GM12878 (cell line): ENCODE measurements at regions not wholly inside any gene's neighbourhood (a gene's known extent, or its start where the extent isn't known, plus 50 kb on each side); places are given as distances from the start of the nearest gene placed in this dataset.

Source experiments
- ATAC-seq: fragments of 200-7000 bp; cut with Tn5 transposase; 3 replicates; pipeline ENCODE4 v1.9.1; 2020; ENCODE audit warnings: mild to moderate bottlenecking, moderate library complexity
- BruUV-seq: library from RNA; stranded (reverse); fragments of 400-500 nt; replicated peaks from 2 replicates; lab custom pipeline; 2021; lab: Mats Ljungman, UMichigan
- CTCF ChIA-PET: fragments of 300-600 bp; sonication (Branson Sonifier 250); formaldehyde crosslinking; extraction: SDS; loops from one replicate; lab custom pipeline; 2021; ENCODE audit warnings: inconsistent platforms; lab: Yijun Ruan, JAX
- POLR2A ChIA-PET: fragments of 350-600 bp; formaldehyde crosslinking; extraction: SDS; loops from one replicate; lab custom pipeline; 2021; ENCODE audit warnings: inconsistent platforms; lab: Charles Lee
- RAD21 ChIA-PET: fragments of 300-600 bp; sonication (Branson Sonifier 250); formaldehyde crosslinking; loops from one replicate; lab custom pipeline; 2023; ENCODE audit warnings: antibody characterized with exemption; ENCODE audit not compliant: unreplicated experiment; lab: Charles Lee
- SMC1A ChIA-PET: fragments of 300-600 bp; sonication (Branson Sonifier 250); formaldehyde crosslinking; loops from one replicate; lab custom pipeline; 2023; ENCODE audit not compliant: unreplicated experiment, uncharacterized antibody; lab: Charles Lee
- DNase-seq: peaks from one replicate; pipeline ENCODE4 v3.0.0-alpha.2; 2011; ENCODE audit warnings: low read depth, low spot score
- FAIRE-seq: peaks from 3 replicates; lab custom pipeline; 2011; peaks lifted over from hg19 to GRCh38; lab: Jason Lieb, UNC
- H2AFZ ChIP-seq: 2 replicates; pipeline ENCODE4 v1.6.0; 2011; ENCODE audit warnings: low read depth, low read length, control low read depth; ENCODE audit not compliant: control insufficient read depth
- H3K27ac ChIP-seq: 2 replicates; pipeline ENCODE4 v1.5.1; 2011; ENCODE audit warnings: control low read depth; ENCODE audit not compliant: control insufficient read depth, insufficient read depth
- H3K27me3 ChIP-seq, 2 experiments: replicated peaks in 1 of 2; 2 replicates each; pipeline versions ENCODE4 v1.6.0 to v1.6.1; 2011; ENCODE audit warnings: low read length in 1 of 2; ENCODE audit not compliant: control insufficient read depth in 2 of 2, insufficient read depth in 2 of 2
- H3K36me3 ChIP-seq, 2 experiments: 2 replicates each; pipeline ENCODE4 v1.5.1; 2011; ENCODE audit warnings: low read length in 1 of 2; ENCODE audit not compliant: control insufficient read depth in 2 of 2, insufficient read depth in 2 of 2
- H3K4me1 ChIP-seq: 2 replicates; pipeline ENCODE4 v1.6.1; 2011; ENCODE audit warnings: mild to moderate bottlenecking, low read length, moderate library complexity, mixed read lengths; ENCODE audit not compliant: control insufficient read depth, insufficient read depth
- H3K4me2 ChIP-seq: 2 replicates; pipeline ENCODE4 v1.6.0; 2011; ENCODE audit warnings: control low read depth; ENCODE audit not compliant: control insufficient read depth, insufficient read depth
- H3K4me3 ChIP-seq: fragments of 200-600 bp; sonication (generic); 2 replicates; pipeline ENCODE4 v1.5.1; 2016
- H3K79me2 ChIP-seq: 2 replicates; pipeline ENCODE4 v1.6.0; 2011; ENCODE audit warnings: low read length; ENCODE audit not compliant: control insufficient read depth, insufficient read depth
- H3K9ac ChIP-seq: 2 replicates; pipeline ENCODE4 v1.8.0; 2011; ENCODE audit warnings: low read length, control low read depth, mixed read lengths; ENCODE audit not compliant: control insufficient read depth, insufficient read depth
- H3K9me3 ChIP-seq: replicated peaks from 3 replicates; pipeline ENCODE4 v1.5.1; 2011; ENCODE audit warnings: mild to moderate bottlenecking, low read length; ENCODE audit not compliant: control insufficient read depth, insufficient read depth
- H4K20me1 ChIP-seq: 2 replicates; pipeline ENCODE4 v1.6.0; 2011; ENCODE audit not compliant: control insufficient read depth, insufficient read depth
- BMI1 ChIP-seq: fragments of 450-650 bp; IDR thresholded peaks from 2 replicates; pipeline ENCODE4 v1.6.1; 2016; ENCODE audit warnings: mild to moderate bottlenecking, moderate library complexity, borderline replicate concordance
- CHD4 ChIP-seq: fragments of 200-600 bp; sonication (generic); IDR thresholded peaks from 2 replicates; pipeline ENCODE4 v1.6.1; 2016; ENCODE audit warnings: mild to moderate bottlenecking
- CREB1 ChIP-seq: IDR thresholded peaks from 2 replicates; pipeline ENCODE4 v1.6.1; 2012; ENCODE audit warnings: low read depth, mild to moderate bottlenecking, inconsistent platforms
- FOXK2 ChIP-seq: fragments of 450-650 bp; IDR thresholded peaks from 2 replicates; pipeline ENCODE4 v1.6.1; 2017; ENCODE audit warnings: mild to moderate bottlenecking, moderate library complexity
- FOXM1 ChIP-seq: IDR thresholded peaks from 2 replicates; pipeline ENCODE4 v1.6.1; 2012; ENCODE audit warnings: low read depth, mild to moderate bottlenecking, inconsistent platforms, low read length, moderate library complexity
- MTA3 ChIP-seq: IDR thresholded peaks from 2 replicates; pipeline ENCODE4 v1.6.1; 2012; ENCODE audit warnings: low read length, inconsistent platforms, borderline replicate concordance
- NR2C1 ChIP-seq: fragments of 450-650 bp; IDR thresholded peaks from 2 replicates; pipeline ENCODE4 v1.6.1; 2017; ENCODE audit warnings: antibody characterized with exemption, mild to moderate bottlenecking, moderate library complexity
- RBBP5 ChIP-seq: fragments of 200-600 bp; sonication (generic); conservative IDR thresholded peaks from 2 replicates; pipeline ENCODE4 v1.6.1; 2016
- RUNX3 ChIP-seq: IDR thresholded peaks from 2 replicates; pipeline ENCODE4 v1.6.1; 2012; ENCODE audit warnings: low read length, inconsistent platforms
- SMC3 ChIP-seq: IDR thresholded peaks from 2 replicates; pipeline ENCODE4 v1.6.1; 2011; ENCODE audit warnings: low read length, improper control_type of control experiment, borderline replicate concordance
- SUZ12 ChIP-seq: fragments of 200-600 bp; sonication (generic); IDR thresholded peaks from one replicate; pipeline ENCODE4 v1.6.1; 2018; ENCODE audit warnings: antibody characterized with exemption, mild to moderate bottlenecking; ENCODE audit not compliant: unreplicated experiment
- whole genome bisulfite sequencing: methylation state at CpG from one replicate; pipeline ENCODE4 v1.1.6; 2016; ENCODE audit warnings: low lambda C conversion rate; ENCODE audit not compliant: insufficient replicate concordance, insufficient coverage; ENCODE audit errors: missing lambda C conversion rate; 5-methylcytosine and 5-hydroxymethylcytosine counted together
- in situ Hi-C: fragments of 300-500 bp; cut with MboI; formaldehyde crosslinking; loops from 9 replicates; pipeline ENCODE4 v1.14.3; 2018; ENCODE audit warnings: mixed read lengths
- intact Hi-C: fragments of 100-400 bp; cut with micrococcal nuclease; formaldehyde crosslinking; loops from one replicate; pipeline ENCODE4 v1.14.2; 2022; ENCODE audit not compliant: unreplicated experiment
- TF ChIP-seq, protein P1 (sequence below): fragments of 450-650 bp; conservative IDR thresholded peaks from 2 replicates; pipeline ENCODE4 v1.6.1; 2017; ENCODE audit warnings: mild to moderate bottlenecking, moderate library complexity
- TF ChIP-seq, protein P2 (sequence below): fragments of 450-650 bp; IDR thresholded peaks from 2 replicates; pipeline ENCODE4 v1.6.1; 2017; ENCODE audit warnings: mild to moderate bottlenecking, moderate library complexity

DNA sequence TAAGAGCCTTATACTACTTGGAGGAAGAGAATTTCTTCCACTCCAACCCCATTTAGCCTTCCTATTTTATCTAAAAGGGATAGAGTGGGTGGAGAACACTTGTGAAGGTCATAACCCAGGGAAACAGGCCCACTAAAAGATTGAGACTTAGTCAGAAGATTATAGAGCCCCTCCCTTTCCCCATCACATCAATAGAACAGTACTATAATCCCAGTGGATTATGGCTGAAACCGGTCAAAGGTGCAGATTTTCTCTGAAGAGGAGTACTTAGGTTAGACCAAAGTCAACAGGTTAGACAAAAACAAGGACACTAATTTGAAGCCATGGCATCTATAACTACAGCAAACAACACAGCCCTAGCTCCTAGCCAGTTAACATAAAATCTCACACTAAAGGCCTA lies 330.9 kb upstream of the NOX3 start:
- TF ChIP-seq FOXM1: no peak
- H4K20me1 ChIP-seq: no peaks in the 10 kb centered on the region
- DNase-seq (no peak), FAIRE-seq (no peak), ATAC-seq (no peak)
- no peak overlapping the region for H2AFZ ChIP-seq
- no peak overlapping the region for H3K27ac ChIP-seq
- in situ Hi-C loops (no loop called here), intact Hi-C loops (no loop called here)
- SMC1A ChIA-PET: no interaction called here
- H3K9me3 ChIP-seq: no peaks in the 10 kb centered on the region
- no peaks in the 10 kb centered on the region for H3K36me3 ChIP-seq
- no peaks in the 10 kb centered on the region for H3K27me3 ChIP-seq
- 39% methylated on average over 1 of the region's 1 CpG for whole genome bisulfite sequencing
- H3K4me2 ChIP-seq: no peak overlapping the region
- BruUV-seq: no TSS peak
- no peak overlapping the region for H3K9ac ChIP-seq
- RAD21 ChIA-PET: no interaction called here
- no peaks in the 10 kb centered on the region for H3K4me1 ChIP-seq
- CTCF ChIA-PET: no interaction called here
- POLR2A ChIA-PET: no interaction called here
- no peak overlapping the region for H3K4me3 ChIP-seq
- H3K79me2 ChIP-seq: no peaks in the 10 kb centered on the region

DNA sequence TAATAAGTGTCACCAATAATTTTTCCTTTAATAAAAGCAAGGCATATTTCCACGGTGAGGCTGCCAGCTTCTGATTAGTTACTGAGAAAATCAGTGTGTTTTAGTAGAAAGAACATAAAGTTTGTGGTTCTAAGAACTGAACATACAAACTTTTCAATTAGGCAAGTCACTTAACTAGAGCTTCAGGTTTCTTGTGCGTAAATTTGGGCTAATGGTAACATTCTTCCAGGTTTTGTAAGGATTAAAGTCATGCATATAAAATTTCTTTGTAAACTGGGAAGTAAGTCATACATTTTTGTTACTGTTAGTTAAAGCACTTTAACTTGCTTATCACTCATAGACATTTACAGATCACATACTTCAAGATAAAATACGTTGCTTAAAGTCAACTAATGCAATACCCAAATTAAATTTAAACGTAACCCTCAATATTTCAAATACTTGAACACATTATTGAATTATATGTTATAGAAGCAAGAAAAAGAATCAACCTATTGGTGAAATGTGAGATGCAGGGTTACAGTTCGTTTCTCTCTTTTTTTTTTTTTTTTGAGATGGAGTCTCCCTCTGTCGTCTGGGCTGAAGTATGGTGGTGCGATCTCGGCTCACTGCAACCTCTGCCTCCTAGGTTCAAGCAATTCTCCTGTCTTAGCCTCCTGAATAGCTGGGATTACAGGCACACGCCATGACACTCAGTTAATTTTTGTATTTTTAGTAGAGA lies 327.3 kb upstream of the NOX3 start:
- Histone ChIP-seq H3K79me2 (no peaks in the 10 kb centered on the region), H3K27ac (no peak overlapping the region), H3K36me3 (no peaks in the 10 kb centered on the region), H3K9ac (no peak overlapping the region), H3K9me3 (no peaks in the 10 kb centered on the region), H2AFZ (no peak overlapping the region), H3K27me3 (no peaks in the 10 kb centered on the region), H3K4me2 (no peak overlapping the region), H3K4me1 (no peaks in the 10 kb centered on the region), H4K20me1 (no peaks in the 10 kb centered on the region), H3K4me3 (no peak overlapping the region)
- SMC1A ChIA-PET: no interaction called here
- ATAC-seq (no peak), FAIRE-seq (no peak), DNase-seq (no peak)
- intact Hi-C loops: no loop called here
- WGBS: 40% methylated on average over 9 of the region's 9 CpGs
- CTCF ChIA-PET: no interaction called here
- RAD21 ChIA-PET: no interaction called here
- no TSS peak for BruUV-seq
- POLR2A ChIA-PET: no interaction called here
- TF ChIP-seq CHD4 (no peak), SUZ12 (no peak), RUNX3 (no peak), FOXK2 (no peak), CREB1 (no peak), BMI1 (no peak), RBBP5 (no peak), MTA3 (no peak), SMC3 (no peak), NR2C1 (no peak)
- TF ChIP-seq, protein P1, sequence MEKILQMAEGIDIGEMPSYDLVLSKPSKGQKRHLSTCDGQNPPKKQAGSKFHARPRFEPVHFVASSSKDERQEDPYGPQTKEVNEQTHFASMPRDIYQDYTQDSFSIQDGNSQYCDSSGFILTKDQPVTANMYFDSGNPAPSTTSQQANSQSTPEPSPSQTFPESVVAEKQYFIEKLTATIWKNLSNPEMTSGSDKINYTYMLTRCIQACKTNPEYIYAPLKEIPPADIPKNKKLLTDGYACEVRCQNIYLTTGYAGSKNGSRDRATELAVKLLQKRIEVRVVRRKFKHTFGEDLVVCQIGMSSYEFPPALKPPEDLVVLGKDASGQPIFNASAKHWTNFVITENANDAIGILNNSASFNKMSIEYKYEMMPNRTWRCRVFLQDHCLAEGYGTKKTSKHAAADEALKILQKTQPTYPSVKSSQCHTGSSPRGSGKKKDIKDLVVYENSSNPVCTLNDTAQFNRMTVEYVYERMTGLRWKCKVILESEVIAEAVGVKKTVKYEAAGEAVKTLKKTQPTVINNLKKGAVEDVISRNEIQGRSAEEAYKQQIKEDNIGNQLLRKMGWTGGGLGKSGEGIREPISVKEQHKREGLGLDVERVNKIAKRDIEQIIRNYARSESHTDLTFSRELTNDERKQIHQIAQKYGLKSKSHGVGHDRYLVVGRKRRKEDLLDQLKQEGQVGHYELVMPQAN: no peak
- TF ChIP-seq, protein P2, sequence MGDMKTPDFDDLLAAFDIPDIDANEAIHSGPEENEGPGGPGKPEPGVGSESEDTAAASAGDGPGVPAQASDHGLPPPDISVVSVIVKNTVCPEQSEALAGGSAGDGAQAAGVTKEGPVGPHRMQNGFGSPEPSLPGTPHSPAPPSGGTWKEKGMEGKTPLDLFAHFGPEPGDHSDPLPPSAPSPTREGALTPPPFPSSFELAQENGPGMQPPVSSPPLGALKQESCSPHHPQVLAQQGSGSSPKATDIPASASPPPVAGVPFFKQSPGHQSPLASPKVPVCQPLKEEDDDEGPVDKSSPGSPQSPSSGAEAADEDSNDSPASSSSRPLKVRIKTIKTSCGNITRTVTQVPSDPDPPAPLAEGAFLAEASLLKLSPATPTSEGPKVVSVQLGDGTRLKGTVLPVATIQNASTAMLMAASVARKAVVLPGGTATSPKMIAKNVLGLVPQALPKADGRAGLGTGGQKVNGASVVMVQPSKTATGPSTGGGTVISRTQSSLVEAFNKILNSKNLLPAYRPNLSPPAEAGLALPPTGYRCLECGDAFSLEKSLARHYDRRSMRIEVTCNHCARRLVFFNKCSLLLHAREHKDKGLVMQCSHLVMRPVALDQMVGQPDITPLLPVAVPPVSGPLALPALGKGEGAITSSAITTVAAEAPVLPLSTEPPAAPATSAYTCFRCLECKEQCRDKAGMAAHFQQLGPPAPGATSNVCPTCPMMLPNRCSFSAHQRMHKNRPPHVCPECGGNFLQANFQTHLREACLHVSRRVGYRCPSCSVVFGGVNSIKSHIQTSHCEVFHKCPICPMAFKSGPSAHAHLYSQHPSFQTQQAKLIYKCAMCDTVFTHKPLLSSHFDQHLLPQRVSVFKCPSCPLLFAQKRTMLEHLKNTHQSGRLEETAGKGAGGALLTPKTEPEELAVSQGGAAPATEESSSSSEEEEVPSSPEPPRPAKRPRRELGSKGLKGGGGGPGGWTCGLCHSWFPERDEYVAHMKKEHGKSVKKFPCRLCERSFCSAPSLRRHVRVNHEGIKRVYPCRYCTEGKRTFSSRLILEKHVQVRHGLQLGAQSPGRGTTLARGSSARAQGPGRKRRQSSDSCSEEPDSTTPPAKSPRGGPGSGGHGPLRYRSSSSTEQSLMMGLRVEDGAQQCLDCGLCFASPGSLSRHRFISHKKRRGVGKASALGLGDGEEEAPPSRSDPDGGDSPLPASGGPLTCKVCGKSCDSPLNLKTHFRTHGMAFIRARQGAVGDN: no peak
- in situ Hi-C loops: no loop called here
